Caco-2 (cell line): ENCODE measurements at regions not wholly inside any gene's neighbourhood (a gene's known extent, or its start where the extent isn't known, plus 50 kb on each side); places are given as distances from the start of the nearest gene placed in this dataset.

Experiments used
- BruUV-seq: library from RNA; stranded (reverse); fragments of 400-500 nt; replicated peaks from 2 replicates; lab custom pipeline; 2021; lab: Mats Ljungman, UMichigan
- CTCF ChIA-PET: fragments of 300-600 bp; sonication (Branson Sonifier 250); formaldehyde crosslinking; loops from one replicate; lab custom pipeline; 2022; ENCODE audit warnings: antibody characterized with exemption; lab: Charles Lee
- POLR2A ChIA-PET: fragments of 300-600 bp; sonication (Branson Sonifier 250); formaldehyde crosslinking; loops from one replicate; lab custom pipeline; 2022; ENCODE audit warnings: antibody characterized with exemption; lab: Charles Lee
- DNase-seq, 2 experiments: peaks; one replicate each; pipeline versions ENCODE4 v3.0.0 to v3.0.0-alpha.2; 2020 to 2022
- H3K27me3 ChIP-seq: replicated peaks from 2 replicates; pipeline ENCODE4 v1.6.0; 2011; ENCODE audit warnings: low read length; ENCODE audit not compliant: control insufficient read depth, insufficient read depth
- H3K36me3 ChIP-seq: 2 replicates; pipeline ENCODE4 v1.5.1; 2011; ENCODE audit warnings: low read length; ENCODE audit not compliant: control insufficient read depth, insufficient read depth
- H3K4me1 ChIP-seq: fragments of 250-450 bp; sonication (Bioruptor Pico); 2 replicates; pipeline ENCODE4 v1.5.1; 2020; ENCODE audit warnings: mild to moderate bottlenecking
- H3K4me3 ChIP-seq: 2 replicates; pipeline ENCODE4 v1.5.1; 2011; ENCODE audit warnings: low read depth, mild to moderate bottlenecking, control low read depth, low read length
- H3K9me3 ChIP-seq: fragments of 250-450 bp; sonication (Bioruptor Pico); 2 replicates; pipeline ENCODE4 v1.5.1; 2020; ENCODE audit warnings: mild to moderate bottlenecking, moderate library complexity
- H3K27ac Mint-ChIP-seq: one replicate; pipeline ENCODE4 v1.8.0; 2022; ENCODE audit warnings: mixed read lengths; ENCODE audit not compliant: unreplicated experiment
- H3K27me3 Mint-ChIP-seq: one replicate; pipeline ENCODE4 v1.8.0; 2022; ENCODE audit warnings: mixed read lengths; ENCODE audit not compliant: insufficient read depth, unreplicated experiment
- H3K36me3 Mint-ChIP-seq: one replicate; pipeline ENCODE4 v1.8.0; 2022; ENCODE audit warnings: mild to moderate bottlenecking, mixed read lengths; ENCODE audit not compliant: insufficient read depth, unreplicated experiment
- H3K4me1 Mint-ChIP-seq: one replicate; pipeline ENCODE4 v1.8.0; 2022; ENCODE audit warnings: low read depth, mixed read lengths; ENCODE audit not compliant: unreplicated experiment
- H3K4me3 Mint-ChIP-seq: one replicate; pipeline ENCODE4 v1.8.0; 2022; ENCODE audit warnings: mild to moderate bottlenecking, moderate library complexity, mixed read lengths; ENCODE audit not compliant: unreplicated experiment
- H3K9me3 Mint-ChIP-seq: one replicate; pipeline ENCODE4 v1.8.0; 2022; ENCODE audit warnings: mixed read lengths; ENCODE audit not compliant: unreplicated experiment
- CTCF ChIP-seq, 2 experiments: fragments of 200-600 bp in 1 of 2; IDR thresholded peaks; 1 replicate in 1 of 2; 2 replicates in 1 of 2; pipeline versions ENCODE4 v1.5.1 to v1.8.0; 2011 to 2022; ENCODE audit warnings: antibody characterized with exemption in 1 of 2, control low read depth in 1 of 2, inconsistent platforms in 1 of 2, low read depth in 1 of 2, low read length in 1 of 2, mild to moderate bottlenecking in 1 of 2, moderate library complexity in 1 of 2; ENCODE audit not compliant: insufficient read depth in 1 of 2, severe bottlenecking in 1 of 2, unreplicated experiment in 1 of 2
- intact Hi-C: fragments of 100-400 bp; cut with micrococcal nuclease; formaldehyde crosslinking; loops from one replicate; pipeline ENCODE4 v1.10.0; 2022; ENCODE audit not compliant: unreplicated experiment

GRCh38 chr9:82810915-82811314 is 252.0 kb downstream of the RASEF start:
- Histone ChIP-seq H3K4me3 (no peak overlapping the region), H3K36me3 (no peaks in the 10 kb centered on the region), H3K4me1 (no peaks in the 10 kb centered on the region), H3K9me3 (no peaks in the 10 kb centered on the region), H3K27me3 (no peaks in the 10 kb centered on the region)
- Mint-ChIP-seq H3K27me3 (no peaks in the 10 kb centered on the region), H3K36me3 (no peaks in the 10 kb centered on the region), H3K27ac (no peak overlapping the region), H3K4me1 (no peaks in the 10 kb centered on the region), H3K9me3 (no peaks in the 10 kb centered on the region), H3K4me3 (no peak overlapping the region)
- peak; percentile 45 to 54 for DNase-seq
- no peak for TF ChIP-seq CTCF (IDR thresholded peaks at IDR 0.05; ENCODE audit: insufficient read depth in 1 of 2, low read depth in 1 of 2, low read length in 1 of 2, severe bottlenecking in 1 of 2, unreplicated experiment in 1 of 2)
- no TSS peak for BruUV-seq
- intact Hi-C loops, result no loop called here
- POLR2A ChIA-PET, result no interaction called here
- CTCF ChIA-PET, result no interaction called here

GRCh38 chr9:82819260-82819659 is 243.7 kb downstream of the RASEF start:
- Histone ChIP-seq H3K9me3 (no peaks in the 10 kb centered on the region), H3K27me3 (no peaks in the 10 kb centered on the region), H3K36me3 (no peaks in the 10 kb centered on the region), H3K4me3 (no peak overlapping the region), H3K4me1 (no peaks in the 10 kb centered on the region)
- BruUV-seq, result no TSS peak
- Mint-ChIP-seq H3K4me3 (no peak overlapping the region), H3K9me3 (no peaks in the 10 kb centered on the region), H3K4me1 (no peaks in the 10 kb centered on the region), H3K36me3 (no peaks in the 10 kb centered on the region), H3K27ac (no peak overlapping the region), H3K27me3 (no peaks in the 10 kb centered on the region)
- ChIA-PET POLR2A (no interaction called here), CTCF (no interaction called here)
- intact Hi-C loops, result no loop called here
- TF ChIP-seq CTCF (IDR thresholded peaks at IDR 0.05; ENCODE audit: insufficient read depth in 1 of 2, low read depth in 1 of 2, low read length in 1 of 2, severe bottlenecking in 1 of 2, unreplicated experiment in 1 of 2), result no peak
- DNase-seq, result no peak

- Mint-ChIP-seq H3K36me3 (no peaks in the 10 kb centered on the region), H3K4me1 (no peaks in the 10 kb centered on the region), H3K4me3 (no peak overlapping the region), H3K9me3 (no peaks in the 10 kb centered on the region), H3K27ac (no peak overlapping the region), H3K27me3 (no peaks in the 10 kb centered on the region)
- no peaks in the 10 kb centered on the region for H3K36me3 ChIP-seq
- intact Hi-C loops, result no loop called here
- no TSS peak for BruUV-seq
- H3K27me3 ChIP-seq, result no peaks in the 10 kb centered on the region
- CTCF ChIA-PET, result no interaction called here
- no peak overlapping the region for H3K4me3 ChIP-seq
- H3K9me3 ChIP-seq, result no peaks in the 10 kb centered on the region
- DNase-seq, result no peak
- H3K4me1 ChIP-seq, result no peaks in the 10 kb centered on the region
- POLR2A ChIA-PET, result no interaction called here
- TF ChIP-seq CTCF (IDR thresholded peaks at IDR 0.05; ENCODE audit: insufficient read depth in 1 of 2, low read depth in 1 of 2, low read length in 1 of 2, severe bottlenecking in 1 of 2, unreplicated experiment in 1 of 2), result no peak
Observed at GRCh38 chr9:82820186-82820585, 242.8 kb downstream of the RASEF start.
